B cell (primary cell): ENCODE measurements at regions not wholly inside any gene's neighbourhood (a gene's known extent, or its start where the extent isn't known, plus 50 kb on each side); places are given as distances from the start of the nearest gene placed in this dataset.

Experiments used
- EZH2 ChIP-seq: IDR thresholded peaks from 2 replicates; pipeline ENCODE4 v1.6.1; 2012; ENCODE audit warnings: borderline replicate concordance, low read depth, mild to moderate bottlenecking, moderate library complexity, low read length; ENCODE audit not compliant: insufficient read depth, poor library complexity, severe bottlenecking
- TF ChIP-seq, protein P1 (sequence below): fragments of 200-600 bp; IDR thresholded peaks from one replicate; pipeline ENCODE4 v1.8.0; 2022; ENCODE audit warnings: antibody characterized with exemption, mild to moderate bottlenecking

DNA sequence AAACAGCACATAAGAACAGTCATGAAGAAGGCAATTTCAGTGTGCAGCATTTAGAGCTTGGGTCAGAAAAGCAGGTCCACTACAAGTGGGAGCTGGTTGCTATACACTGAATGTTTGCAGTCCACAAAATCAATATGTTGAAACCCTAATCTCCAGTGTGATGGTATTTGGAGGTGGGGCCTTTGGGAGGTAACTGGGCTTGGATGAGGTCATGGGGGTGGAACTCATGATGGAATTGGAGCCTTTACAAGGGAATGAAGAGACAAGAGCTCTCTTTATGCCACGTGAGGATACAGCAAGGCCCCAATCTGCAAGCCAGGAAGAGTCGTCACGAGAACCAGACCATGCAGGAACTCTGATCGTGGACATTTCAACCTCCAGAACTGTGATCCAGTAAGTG is 216.7 kb upstream of the SLC35B3 start:
- TF ChIP-seq, protein P1, sequence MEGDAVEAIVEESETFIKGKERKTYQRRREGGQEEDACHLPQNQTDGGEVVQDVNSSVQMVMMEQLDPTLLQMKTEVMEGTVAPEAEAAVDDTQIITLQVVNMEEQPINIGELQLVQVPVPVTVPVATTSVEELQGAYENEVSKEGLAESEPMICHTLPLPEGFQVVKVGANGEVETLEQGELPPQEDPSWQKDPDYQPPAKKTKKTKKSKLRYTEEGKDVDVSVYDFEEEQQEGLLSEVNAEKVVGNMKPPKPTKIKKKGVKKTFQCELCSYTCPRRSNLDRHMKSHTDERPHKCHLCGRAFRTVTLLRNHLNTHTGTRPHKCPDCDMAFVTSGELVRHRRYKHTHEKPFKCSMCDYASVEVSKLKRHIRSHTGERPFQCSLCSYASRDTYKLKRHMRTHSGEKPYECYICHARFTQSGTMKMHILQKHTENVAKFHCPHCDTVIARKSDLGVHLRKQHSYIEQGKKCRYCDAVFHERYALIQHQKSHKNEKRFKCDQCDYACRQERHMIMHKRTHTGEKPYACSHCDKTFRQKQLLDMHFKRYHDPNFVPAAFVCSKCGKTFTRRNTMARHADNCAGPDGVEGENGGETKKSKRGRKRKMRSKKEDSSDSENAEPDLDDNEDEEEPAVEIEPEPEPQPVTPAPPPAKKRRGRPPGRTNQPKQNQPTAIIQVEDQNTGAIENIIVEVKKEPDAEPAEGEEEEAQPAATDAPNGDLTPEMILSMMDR = no peak
- no peak for TF ChIP-seq EZH2
